GM23248 (cell line): ENCODE measurements at regions not wholly inside any gene's neighbourhood (a gene's known extent, or its start where the extent isn't known, plus 50 kb on each side); places are given as distances from the start of the nearest gene placed in this dataset.

Source experiments
- EZH2 ChIP-seq: fragments of 200-600 bp; sonication (generic); IDR thresholded peaks from 2 replicates; pipeline ENCODE4 v1.6.1; 2018; ENCODE audit warnings: antibody characterized with exemption, mild to moderate bottlenecking; ENCODE audit not compliant: insufficient read depth, poor library complexity, severe bottlenecking
- EZH2phosphoT487 ChIP-seq: fragments of 200-600 bp; sonication (generic); IDR thresholded peaks from 2 replicates; pipeline ENCODE4 v1.6.1; 2018; ENCODE audit warnings: antibody characterized with exemption, moderate library complexity, mild to moderate bottlenecking, low read depth; ENCODE audit not compliant: insufficient read depth

DNA sequence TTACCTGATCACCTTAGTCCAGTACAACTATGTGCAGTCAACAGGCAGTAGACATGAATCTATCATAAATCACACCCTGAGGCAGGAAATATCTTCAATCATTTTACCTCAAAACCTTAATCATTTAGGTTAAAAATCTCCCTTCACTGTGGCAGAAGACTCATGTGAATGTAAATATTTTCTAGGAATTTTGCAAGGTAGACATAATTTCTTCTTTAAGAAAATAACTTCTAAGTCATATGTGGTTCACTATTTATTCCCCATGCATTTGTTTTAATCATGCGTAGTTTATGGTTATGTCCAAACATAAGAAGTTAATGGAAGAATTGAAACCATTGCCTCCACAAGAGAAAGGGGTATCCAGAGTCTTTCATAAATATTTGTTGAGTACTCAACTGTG is 97.0 kb downstream of the HMHB1 start:
- no peak for TF ChIP-seq EZH2
- no peak for TF ChIP-seq EZH2phosphoT487
